ENCODE measurements at regions not wholly inside any gene's neighbourhood (a gene's known extent, or its start where the extent isn't known, plus 50 kb on each side); places are given as distances from the start of the nearest gene placed in this dataset.

- H3K27ac ChIP-seq (ENCODE audit: low read depth in 1 of 3, low read length in 2 of 3): no peak overlapping the region
- FAIRE-seq (no peak), DNase-seq (no peak)
- no peak overlapping the region for H3K4me3 ChIP-seq (ENCODE audit: low read depth in 1 of 3, low read length in 3 of 3)
- 78 to 79% (median 78%) methylated on average over 2 of the region's 2 CpGs for WGBS, 3 donors
- no peaks in the 10 kb centered on the region for H3K4me1 ChIP-seq (ENCODE audit: control insufficient read depth in 3 of 3, insufficient read depth in 2 of 3, low read depth in 1 of 3, low read length in 2 of 3)
- no peaks in the 10 kb centered on the region for H3K36me3 ChIP-seq (ENCODE audit: control insufficient read depth in 3 of 3, insufficient read depth in 2 of 3, low read depth in 1 of 3, low read length in 3 of 3)
- H3K27me3 ChIP-seq (ENCODE audit: control insufficient read depth in 3 of 3, insufficient read depth in 3 of 3, low read length in 3 of 3): no peaks in the 10 kb centered on the region
- H3K9me3 ChIP-seq (ENCODE audit: control insufficient read depth in 2 of 2, insufficient read depth in 1 of 2, low read depth in 1 of 2, low read length in 1 of 2): no peaks in the 10 kb centered on the region
These were observed 715.4 kb upstream of the ZEB2 start for GRCh38 chr2:145235312-145235711.

DNA sequence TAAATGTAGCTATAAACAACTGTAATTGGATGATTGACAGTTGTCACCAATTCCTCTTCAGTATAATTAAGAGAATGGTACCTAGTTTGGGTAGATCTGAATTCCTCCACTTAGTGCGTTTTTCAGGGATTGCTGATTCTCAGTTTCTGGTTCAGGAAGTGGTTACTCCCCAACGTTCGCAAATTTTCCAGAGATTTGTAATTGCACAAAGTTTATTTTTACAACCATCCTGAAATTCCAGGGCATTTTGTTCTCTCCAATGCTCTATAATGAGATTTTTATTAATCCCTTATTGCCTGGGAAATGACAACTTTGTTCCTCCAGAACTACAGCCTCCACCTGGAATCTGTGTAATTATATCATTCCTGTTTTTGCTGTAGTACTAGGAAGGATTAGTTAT is 710.6 kb upstream of the ZEB2 start:
- H3K9me3 ChIP-seq (ENCODE audit: control insufficient read depth in 2 of 2, insufficient read depth in 1 of 2, low read depth in 1 of 2, low read length in 1 of 2): no peaks in the 10 kb centered on the region
- H3K27ac ChIP-seq (ENCODE audit: low read depth in 1 of 3, low read length in 2 of 3): no peak overlapping the region
- WGBS, 3 donors: 82 to 87% (median 86%) methylated on average over 3 of the region's 3 CpGs
- no peaks in the 10 kb centered on the region for H3K36me3 ChIP-seq (ENCODE audit: control insufficient read depth in 3 of 3, insufficient read depth in 2 of 3, low read depth in 1 of 3, low read length in 3 of 3)
- no peaks in the 10 kb centered on the region for H3K4me1 ChIP-seq (ENCODE audit: control insufficient read depth in 3 of 3, insufficient read depth in 2 of 3, low read depth in 1 of 3, low read length in 2 of 3)
- no peak overlapping the region for H3K4me3 ChIP-seq (ENCODE audit: low read depth in 1 of 3, low read length in 3 of 3)
- DNase-seq: no peak
- no peaks in the 10 kb centered on the region for H3K27me3 ChIP-seq (ENCODE audit: control insufficient read depth in 3 of 3, insufficient read depth in 3 of 3, low read length in 3 of 3)
- no peak for FAIRE-seq

DNA sequence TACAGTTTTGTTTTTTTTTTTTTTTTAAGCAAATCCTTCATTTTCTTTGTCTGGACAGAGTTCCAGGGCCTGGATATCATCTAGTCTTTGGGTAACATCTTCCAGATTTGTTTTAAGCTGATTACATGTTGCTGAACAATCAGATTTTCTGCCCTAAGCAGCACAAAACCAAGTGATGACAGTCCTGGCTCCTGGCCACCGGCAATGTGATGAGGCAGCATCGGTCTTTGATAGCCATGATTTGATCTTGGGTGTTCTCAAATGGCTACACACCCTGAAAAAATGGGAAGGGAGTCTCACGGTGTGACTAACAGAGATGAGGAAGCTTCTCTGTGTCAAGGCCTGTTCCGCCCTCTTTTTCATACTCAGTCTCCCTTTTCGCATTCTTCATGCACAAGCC is 708.6 kb upstream of the ZEB2 start:
- Histone ChIP-seq H3K36me3 (ENCODE audit: control insufficient read depth in 3 of 3, insufficient read depth in 2 of 3, low read depth in 1 of 3, low read length in 3 of 3) (no peaks in the 10 kb centered on the region), H3K27me3 (ENCODE audit: control insufficient read depth in 3 of 3, insufficient read depth in 3 of 3, low read length in 3 of 3) (no peaks in the 10 kb centered on the region), H3K4me3 (ENCODE audit: low read depth in 1 of 3, low read length in 3 of 3) (no peak overlapping the region), H3K27ac (ENCODE audit: low read depth in 1 of 3, low read length in 2 of 3) (no peak overlapping the region), H3K4me1 (ENCODE audit: control insufficient read depth in 3 of 3, insufficient read depth in 2 of 3, low read depth in 1 of 3, low read length in 2 of 3) (no peaks in the 10 kb centered on the region), H3K9me3 (ENCODE audit: control insufficient read depth in 2 of 2, insufficient read depth in 1 of 2, low read depth in 1 of 2, low read length in 1 of 2) (no peaks in the 10 kb centered on the region)
- FAIRE-seq (no peak), DNase-seq (no peak)
- 85 to 93% (median 92%) methylated on average over 5 of the region's 5 CpGs for WGBS, 3 donors

DNA sequence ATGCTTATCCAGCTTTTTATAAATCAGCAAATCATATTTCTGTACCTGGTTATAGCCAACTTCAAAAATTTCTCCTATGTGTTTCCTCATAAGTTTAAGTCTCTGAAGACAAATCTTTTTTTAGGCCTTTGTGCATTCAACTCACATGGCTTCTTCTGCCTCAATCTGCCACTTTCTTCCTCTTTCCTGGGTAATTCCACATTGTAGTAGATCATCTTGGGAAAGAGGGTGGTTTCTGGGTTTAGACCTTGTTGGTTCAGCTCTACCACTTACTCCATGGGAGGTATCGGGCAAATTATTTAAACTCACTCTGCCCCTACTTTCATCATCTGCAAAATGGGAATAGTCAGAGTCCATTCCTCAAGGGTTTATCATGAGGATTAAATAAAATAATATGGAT is 707.0 kb upstream of the ZEB2 start:
- Histone ChIP-seq H3K36me3 (ENCODE audit: control insufficient read depth in 3 of 3, insufficient read depth in 2 of 3, low read depth in 1 of 3, low read length in 3 of 3) (no peaks in the 10 kb centered on the region), H3K4me1 (ENCODE audit: control insufficient read depth in 3 of 3, insufficient read depth in 2 of 3, low read depth in 1 of 3, low read length in 2 of 3) (no peaks in the 10 kb centered on the region), H3K4me3 (ENCODE audit: low read depth in 1 of 3, low read length in 3 of 3) (no peak overlapping the region), H3K27ac (ENCODE audit: low read depth in 1 of 3, low read length in 2 of 3) (no peak overlapping the region), H3K9me3 (ENCODE audit: control insufficient read depth in 2 of 2, insufficient read depth in 1 of 2, low read depth in 1 of 2, low read length in 1 of 2) (no peaks in the 10 kb centered on the region), H3K27me3 (ENCODE audit: control insufficient read depth in 3 of 3, insufficient read depth in 3 of 3, low read length in 3 of 3) (no peaks in the 10 kb centered on the region)
- WGBS, 3 donors: 84 to 100% (median 97%) methylated on average over 1 of the region's 1 CpG
- DNase-seq (no peak), FAIRE-seq (no peak)

DNA sequence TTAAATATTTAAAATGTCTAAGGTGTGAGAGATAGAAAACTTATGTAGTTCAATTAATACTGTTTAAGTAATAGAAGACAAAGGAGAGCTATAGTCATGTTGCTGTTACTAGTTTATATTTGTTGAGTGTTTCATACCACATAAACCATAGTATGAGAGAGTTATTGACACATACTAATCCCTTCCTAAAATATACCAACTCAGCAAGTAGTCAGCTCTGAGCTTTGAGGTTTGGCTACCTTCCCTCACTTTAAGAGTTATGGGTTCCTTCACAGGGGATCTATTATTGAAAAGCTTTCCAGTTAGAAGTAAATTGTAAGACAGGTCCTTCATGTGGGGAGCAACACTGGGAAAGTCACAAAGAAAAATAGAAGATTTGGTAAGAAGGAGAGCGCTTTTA is 701.6 kb upstream of the ZEB2 start:
- Histone ChIP-seq H3K36me3 (ENCODE audit: control insufficient read depth in 3 of 3, insufficient read depth in 2 of 3, low read depth in 1 of 3, low read length in 3 of 3) (no peaks in the 10 kb centered on the region), H3K9me3 (ENCODE audit: control insufficient read depth in 2 of 2, insufficient read depth in 1 of 2, low read depth in 1 of 2, low read length in 1 of 2) (no peaks in the 10 kb centered on the region), H3K4me3 (ENCODE audit: low read depth in 1 of 3, low read length in 3 of 3) (no peak overlapping the region), H3K4me1 (ENCODE audit: control insufficient read depth in 3 of 3, insufficient read depth in 2 of 3, low read depth in 1 of 3, low read length in 2 of 3) (no peaks in the 10 kb centered on the region), H3K27me3 (ENCODE audit: control insufficient read depth in 3 of 3, insufficient read depth in 3 of 3, low read length in 3 of 3) (no peaks in the 10 kb centered on the region), H3K27ac (ENCODE audit: low read depth in 1 of 3, low read length in 2 of 3) (no peak overlapping the region)
- 83 to 88% (median 84%) methylated on average over 1 of the region's 1 CpG for WGBS, 3 donors
- no peak for DNase-seq
- no peak for FAIRE-seq

- Histone ChIP-seq H3K36me3 (ENCODE audit: control insufficient read depth in 3 of 3, insufficient read depth in 2 of 3, low read depth in 1 of 3, low read length in 3 of 3) (no peaks in the 10 kb centered on the region), H3K4me3 (ENCODE audit: low read depth in 1 of 3, low read length in 3 of 3) (no peak overlapping the region), H3K27me3 (ENCODE audit: control insufficient read depth in 3 of 3, insufficient read depth in 3 of 3, low read length in 3 of 3) (no peaks in the 10 kb centered on the region), H3K9me3 (ENCODE audit: control insufficient read depth in 2 of 2, insufficient read depth in 1 of 2, low read depth in 1 of 2, low read length in 1 of 2) (no peaks in the 10 kb centered on the region), H3K4me1 (ENCODE audit: control insufficient read depth in 3 of 3, insufficient read depth in 2 of 3, low read depth in 1 of 3, low read length in 2 of 3) (no peaks in the 10 kb centered on the region), H3K27ac (ENCODE audit: low read depth in 1 of 3, low read length in 2 of 3) (no peak overlapping the region)
- WGBS, 3 donors: 23 to 35% (median 27%) methylated on average over 2 of the region's 2 CpGs
- FAIRE-seq (no peak), DNase-seq (no peak)
These were observed 701.1 kb upstream of the ZEB2 start for GRCh38 chr2:145221032-145221431.

DNA sequence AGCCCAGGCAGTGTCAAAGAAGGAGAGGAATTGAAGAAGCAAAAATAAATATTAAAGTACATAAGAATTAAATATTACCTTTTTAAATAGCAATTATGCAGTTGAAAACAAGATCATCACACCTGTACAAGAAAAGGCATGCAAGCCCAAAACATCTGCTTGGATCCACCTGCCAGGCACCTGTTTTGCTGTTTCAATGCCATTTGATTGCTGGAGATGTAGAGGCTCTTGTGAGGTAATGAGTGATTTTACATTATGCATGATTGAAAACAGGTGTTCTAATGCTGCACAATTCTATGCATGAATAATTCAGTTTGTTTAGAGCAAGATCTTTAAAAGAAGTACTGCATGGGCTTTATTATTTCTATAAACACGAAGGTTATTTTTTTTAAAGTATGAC is 700.6 kb upstream of the ZEB2 start:
- no peak overlapping the region for H3K27ac ChIP-seq (ENCODE audit: low read depth in 1 of 3, low read length in 2 of 3)
- H3K4me1 ChIP-seq (ENCODE audit: control insufficient read depth in 3 of 3, insufficient read depth in 2 of 3, low read depth in 1 of 3, low read length in 2 of 3): no peaks in the 10 kb centered on the region
- WGBS, 3 donors: 75 to 81% (median 76%) methylated on average over 1 of the region's 1 CpG
- H3K27me3 ChIP-seq (ENCODE audit: control insufficient read depth in 3 of 3, insufficient read depth in 3 of 3, low read length in 3 of 3): no peaks in the 10 kb centered on the region
- no peaks in the 10 kb centered on the region for H3K36me3 ChIP-seq (ENCODE audit: control insufficient read depth in 3 of 3, insufficient read depth in 2 of 3, low read depth in 1 of 3, low read length in 3 of 3)
- no peaks in the 10 kb centered on the region for H3K9me3 ChIP-seq (ENCODE audit: control insufficient read depth in 2 of 2, insufficient read depth in 1 of 2, low read depth in 1 of 2, low read length in 1 of 2)
- H3K4me3 ChIP-seq (ENCODE audit: low read depth in 1 of 3, low read length in 3 of 3): no peak overlapping the region
- FAIRE-seq (no peak), DNase-seq (no peak)

- no peaks in the 10 kb centered on the region for H3K36me3 ChIP-seq (ENCODE audit: control insufficient read depth in 3 of 3, insufficient read depth in 2 of 3, low read depth in 1 of 3, low read length in 3 of 3)
- H3K4me1 ChIP-seq (ENCODE audit: control insufficient read depth in 3 of 3, insufficient read depth in 2 of 3, low read depth in 1 of 3, low read length in 2 of 3): no peaks in the 10 kb centered on the region
- FAIRE-seq (no peak), DNase-seq (no peak)
- no peak overlapping the region for H3K27ac ChIP-seq (ENCODE audit: low read depth in 1 of 3, low read length in 2 of 3)
- no peaks in the 10 kb centered on the region for H3K27me3 ChIP-seq (ENCODE audit: control insufficient read depth in 3 of 3, insufficient read depth in 3 of 3, low read length in 3 of 3)
- 62 to 71% (median 66%) methylated on average over 1 of the region's 1 CpG for WGBS, 3 donors
- no peak overlapping the region for H3K4me3 ChIP-seq (ENCODE audit: low read depth in 1 of 3, low read length in 3 of 3)
- no peaks in the 10 kb centered on the region for H3K9me3 ChIP-seq (ENCODE audit: control insufficient read depth in 2 of 2, insufficient read depth in 1 of 2, low read depth in 1 of 2, low read length in 1 of 2)
These were observed 688.0 kb upstream of the ZEB2 start for GRCh38 chr2:145207884-145208283.

- 63 to 84% (median 71%) methylated on average over 4 of the region's 4 CpGs for WGBS, 3 donors
- H3K4me3 ChIP-seq (ENCODE audit: low read depth in 1 of 3, low read length in 3 of 3): no peak overlapping the region
These were observed 686.8 kb upstream of the ZEB2 start for GRCh38 chr2:145206496-145207281.

More at GRCh38 chr2:145206496-145207281, 686.8 kb upstream of the ZEB2 start:
- Histone ChIP-seq H3K4me1 (ENCODE audit: control insufficient read depth in 3 of 3, insufficient read depth in 2 of 3, low read depth in 1 of 3, low read length in 2 of 3) (no peaks in the 10 kb centered on the region), H3K36me3 (ENCODE audit: control insufficient read depth in 3 of 3, insufficient read depth in 2 of 3, low read depth in 1 of 3, low read length in 3 of 3) (no peaks in the 10 kb centered on the region), H3K27me3 (ENCODE audit: control insufficient read depth in 3 of 3, insufficient read depth in 3 of 3, low read length in 3 of 3) (no peaks in the 10 kb centered on the region), H3K9me3 (ENCODE audit: control insufficient read depth in 2 of 2, insufficient read depth in 1 of 2, low read depth in 1 of 2, low read length in 1 of 2) (no peaks in the 10 kb centered on the region), H3K27ac (ENCODE audit: low read depth in 1 of 3, low read length in 2 of 3) (no peak overlapping the region)
- FAIRE-seq (no peak), DNase-seq (no peak)
